SK-N-MC (cell line): ENCODE measurements at regions not wholly inside any gene's neighbourhood (a gene's known extent, or its start where the extent isn't known, plus 50 kb on each side); places are given as distances from the start of the nearest gene placed in this dataset.

Source experiments
- EZH2 ChIP-seq: fragments of 200-600 bp; sonication (generic); IDR thresholded peaks from one replicate; pipeline ENCODE4 v1.6.1; 2017; ENCODE audit warnings: antibody characterized with exemption
- POLR2AphosphoS5 ChIP-seq: IDR thresholded peaks from 2 replicates; pipeline ENCODE4 v1.6.1; 2012; ENCODE audit warnings: mild to moderate bottlenecking, low read depth, low read length, borderline replicate concordance

DNA sequence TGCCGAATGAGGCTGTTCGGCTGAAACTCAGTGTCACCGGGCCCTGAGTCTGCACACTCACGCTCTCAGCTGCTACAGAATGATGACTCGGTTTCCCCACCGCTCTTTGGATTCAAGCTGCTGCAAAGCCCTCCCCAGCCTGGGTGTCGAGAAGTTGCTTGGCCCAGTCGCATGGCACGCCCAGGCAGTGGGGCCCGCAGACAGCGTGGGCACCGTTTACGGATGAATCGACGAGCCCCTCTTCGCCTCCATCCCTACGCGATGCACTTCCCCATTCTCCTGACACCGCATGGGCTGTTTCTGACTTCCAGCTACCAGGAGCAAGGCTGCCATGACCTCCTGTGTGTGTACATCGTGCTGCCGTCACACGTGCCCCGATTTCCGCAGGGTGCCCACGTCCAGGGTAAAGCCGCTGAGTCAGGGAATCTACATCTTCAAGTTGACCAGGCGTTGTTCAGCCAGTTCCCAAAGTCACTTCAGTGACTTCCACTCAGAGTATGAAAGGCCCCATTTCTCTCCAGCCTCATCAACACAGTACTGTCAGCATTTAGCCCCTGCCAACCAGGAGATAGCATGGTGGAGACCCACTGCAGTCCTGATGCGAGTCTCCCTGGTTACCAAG is 60.3 kb upstream of the GPC1 start:
- TF ChIP-seq POLR2AphosphoS5, result no peak
- no peak for TF ChIP-seq EZH2
